ENCODE measurements at regions not wholly inside any gene's neighbourhood (a gene's known extent, or its start where the extent isn't known, plus 50 kb on each side); places are given as distances from the start of the nearest gene placed in this dataset.

- Histone ChIP-seq H3K27me3 (no peaks in the 10 kb centered on the region), H3K4me1 (no peaks in the 10 kb centered on the region), H3K27ac (no peak overlapping the region), H3K4me3 (no peak overlapping the region), H3K9me3 (no peaks in the 10 kb centered on the region), H3K36me3 (no peaks in the 10 kb centered on the region)
- intact Hi-C loops (cut with DNase I), result no loop called here
- 20 to 78% methylated on average over 2 of the region's 2 CpGs for WGBS, 2 donors
- DNase-seq, result no peak
- TF ChIP-seq CTCF (IDR thresholded peaks at IDR 0.05) (no peak), POLR2A (IDR thresholded peaks at IDR 0.05) (no peak), POLR2AphosphoS5 (IDR thresholded peaks at IDR 0.05) (no peak), EP300 (IDR thresholded peaks at IDR 0.05) (no peak)
These were observed 478.1 kb upstream of the NRP1 start for GRCh38 chr10:33812586-33812985.

- no peak overlapping the region for H3K27ac ChIP-seq
- H3K9me3 ChIP-seq, result no peaks in the 10 kb centered on the region
- no peaks in the 10 kb centered on the region for H3K4me1 ChIP-seq
- no peak for TF ChIP-seq EP300 (IDR thresholded peaks at IDR 0.05)
- no peak for TF ChIP-seq CTCF (IDR thresholded peaks at IDR 0.05)
- TF ChIP-seq POLR2AphosphoS5 (IDR thresholded peaks at IDR 0.05), result no peak
- no peak for TF ChIP-seq POLR2A (IDR thresholded peaks at IDR 0.05)
- no peaks in the 10 kb centered on the region for H3K36me3 ChIP-seq
- H3K4me3 ChIP-seq, result no peak overlapping the region
- 94 to 96% methylated on average over 3 of the region's 3 CpGs for WGBS, 2 donors
- intact Hi-C loops (cut with DNase I), result no loop called here
- no peaks in the 10 kb centered on the region for H3K27me3 ChIP-seq
- no peak for DNase-seq
These were observed 476.5 kb upstream of the NRP1 start for GRCh38 chr10:33810986-33811385.

- DNase-seq, result no peak
- WGBS, 2 donors, result 93 to 96% methylated on average over 3 of the region's 3 CpGs
- Histone ChIP-seq H3K9me3 (no peaks in the 10 kb centered on the region), H3K27ac (no peak overlapping the region), H3K4me3 (no peak overlapping the region), H3K4me1 (no peaks in the 10 kb centered on the region), H3K27me3 (no peaks in the 10 kb centered on the region), H3K36me3 (no peaks in the 10 kb centered on the region)
- intact Hi-C loops (cut with DNase I), result no loop called here
- TF ChIP-seq POLR2A (IDR thresholded peaks at IDR 0.05) (no peak), POLR2AphosphoS5 (IDR thresholded peaks at IDR 0.05) (no peak), CTCF (IDR thresholded peaks at IDR 0.05) (no peak), EP300 (IDR thresholded peaks at IDR 0.05) (no peak)
These were observed 475.3 kb upstream of the NRP1 start for GRCh38 chr10:33809732-33810131.

GRCh38 chr10:33808475-33808874 lies 474.0 kb upstream of the NRP1 start:
- TF ChIP-seq POLR2A (IDR thresholded peaks at IDR 0.05), result no peak
- no peak for TF ChIP-seq EP300 (IDR thresholded peaks at IDR 0.05)
- TF ChIP-seq POLR2AphosphoS5 (IDR thresholded peaks at IDR 0.05), result no peak
- TF ChIP-seq CTCF (IDR thresholded peaks at IDR 0.05), result no peak
- no peaks in the 10 kb centered on the region for H3K9me3 ChIP-seq
- no peak for DNase-seq
- no peaks in the 10 kb centered on the region for H3K27me3 ChIP-seq
- H3K4me1 ChIP-seq, result no peaks in the 10 kb centered on the region
- H3K36me3 ChIP-seq, result no peaks in the 10 kb centered on the region
- H3K27ac ChIP-seq, result no peak overlapping the region
- 87 to 92% methylated on average over 9 of the region's 9 CpGs for WGBS, 2 donors
- intact Hi-C loops (cut with DNase I), result no loop called here
- H3K4me3 ChIP-seq, result no peak overlapping the region

All from sigmoid colon (tissue), 6 donors.